ENCODE measurements at regions not wholly inside any gene's neighbourhood (a gene's known extent, or its start where the extent isn't known, plus 50 kb on each side); places are given as distances from the start of the nearest gene placed in this dataset.

- Histone ChIP-seq H3K9me3 (replicated peaks; ENCODE audit: insufficient read depth, low read length) (no peaks in the 10 kb centered on the region), H3K4me3 (ENCODE audit: low read length) (no peak overlapping the region), H3K9ac (ENCODE audit: low read length) (peak overlapping the region; percentile 34), H3K79me2 (ENCODE audit: low read length) (no peaks in the 10 kb centered on the region), H3K27ac (ENCODE audit: low read length) (peak overlapping the region; percentile 78), H3K9me2 (replicated peaks; ENCODE audit: insufficient read depth, low read length) (no peaks in the 10 kb centered on the region), H3F3A (ENCODE audit: insufficient read depth, low read length) (peaks cover 36% of the 10 kb centered on the region), H4K20me1 (ENCODE audit: insufficient read depth, low read length) (no peaks in the 10 kb centered on the region), H2AFZ (ENCODE audit: low read length) (peak overlapping the region; percentile 26; the same call in 1 of the 2 replicates), H3K4me1 (ENCODE audit: low read length) (peaks cover 41% of the 10 kb centered on the region), H3K27me3 (replicated peaks; ENCODE audit: insufficient read depth, low read length) (no peaks in the 10 kb centered on the region), H3K4me2 (ENCODE audit: low read depth, low read length) (peak overlapping the region; percentile 42), H3K36me3 (replicated peaks; ENCODE audit: insufficient read depth, low read length) (no peaks in the 10 kb centered on the region)
- TF ChIP-seq CTCF (IDR thresholded peaks at IDR 0.05; ENCODE audit: low read length) (no peak), EZH2 (optimal IDR thresholded peaks at IDR 0.05; ENCODE audit: low read depth, low read length) (no peak), EZH2phosphoT487 (IDR thresholded peaks at IDR 0.05; ENCODE audit: low read length) (no peak)
- DNase-seq = peak; percentile 87
Observed at GRCh38 chr16:14357328-14357727, 272.7 kb downstream of the PARN start.

- H3K27me3 ChIP-seq (replicated peaks; ENCODE audit: insufficient read depth, low read length) = no peaks in the 10 kb centered on the region
- no peak overlapping the region for H2AFZ ChIP-seq (ENCODE audit: low read length)
- no peaks in the 10 kb centered on the region for H4K20me1 ChIP-seq (ENCODE audit: insufficient read depth, low read length)
- peak overlapping the region; percentile 78; the same call in 1 of the 2 replicates for H3K27ac ChIP-seq (ENCODE audit: low read length)
- no peaks in the 10 kb centered on the region for H3K9me2 ChIP-seq (replicated peaks; ENCODE audit: insufficient read depth, low read length)
- H3K4me3 ChIP-seq (ENCODE audit: low read length) = no peak overlapping the region
- no peaks in the 10 kb centered on the region for H3K36me3 ChIP-seq (replicated peaks; ENCODE audit: insufficient read depth, low read length)
- 0 out of 2 replicates have a peak overlapping the region, but pooled peaks have one; percentile 4 for H3K9ac ChIP-seq (ENCODE audit: low read length)
- H3K9me3 ChIP-seq (replicated peaks; ENCODE audit: insufficient read depth, low read length) = no peaks in the 10 kb centered on the region
- no peak for TF ChIP-seq CTCF (IDR thresholded peaks at IDR 0.05; ENCODE audit: low read length)
- no peak for TF ChIP-seq EZH2phosphoT487 (IDR thresholded peaks at IDR 0.05; ENCODE audit: low read length)
- no peak for TF ChIP-seq EZH2 (optimal IDR thresholded peaks at IDR 0.05; ENCODE audit: low read depth, low read length)
- H3K4me1 ChIP-seq (ENCODE audit: low read length) = peaks cover 41% of the 10 kb centered on the region
- DNase-seq = no peak
- H3F3A ChIP-seq (ENCODE audit: insufficient read depth, low read length) = peaks cover 36% of the 10 kb centered on the region
- H3K4me2 ChIP-seq (ENCODE audit: low read depth, low read length) = peak overlapping the region; percentile 45
- no peaks in the 10 kb centered on the region for H3K79me2 ChIP-seq (ENCODE audit: low read length)
Observed at GRCh38 chr16:14356064-14356463, 274.0 kb downstream of the PARN start.

GRCh38 chr16:14354561-14355351, 275.3 kb downstream of the PARN start:
- Histone ChIP-seq H2AFZ (ENCODE audit: low read length) (no peak overlapping the region), H3K36me3 (replicated peaks; ENCODE audit: insufficient read depth, low read length) (no peaks in the 10 kb centered on the region), H3K9ac (ENCODE audit: low read length) (peak overlapping the region; percentile 68; the same call in 1 of the 2 replicates)

More at GRCh38 chr16:14354561-14355351, 275.3 kb downstream of the PARN start:
- Histone ChIP-seq H3K27me3 (replicated peaks; ENCODE audit: insufficient read depth, low read length) (no peaks in the 10 kb centered on the region), H3K27ac (ENCODE audit: low read length) (peak overlapping the region; percentile 78), H3K4me3 (ENCODE audit: low read length) (no peak overlapping the region), H4K20me1 (ENCODE audit: insufficient read depth, low read length) (no peaks in the 10 kb centered on the region), H3K9me3 (replicated peaks; ENCODE audit: insufficient read depth, low read length) (no peaks in the 10 kb centered on the region), H3F3A (ENCODE audit: insufficient read depth, low read length) (peaks cover 36% of the 10 kb centered on the region), H3K4me2 (ENCODE audit: low read depth, low read length) (peak overlapping the region; percentile 74; the same call in 1 of the 2 replicates), H3K9me2 (replicated peaks; ENCODE audit: insufficient read depth, low read length) (no peaks in the 10 kb centered on the region), H3K4me1 (ENCODE audit: low read length) (peaks cover 41% of the 10 kb centered on the region), H3K79me2 (ENCODE audit: low read length) (no peaks in the 10 kb centered on the region)
- no peak for TF ChIP-seq CTCF (IDR thresholded peaks at IDR 0.05; ENCODE audit: low read length)
- TF ChIP-seq EZH2phosphoT487 (IDR thresholded peaks at IDR 0.05; ENCODE audit: low read length) = no peak
- no peak for TF ChIP-seq EZH2 (optimal IDR thresholded peaks at IDR 0.05; ENCODE audit: low read depth, low read length)
- peak; percentile 90 for DNase-seq
